Mammary epithelial cell (primary cell): ENCODE measurements at regions not wholly inside any gene's neighbourhood (a gene's known extent, or its start where the extent isn't known, plus 50 kb on each side); places are given as distances from the start of the nearest gene placed in this dataset.

Source experiments
- CTCF ChIP-seq, 2 donors: IDR thresholded peaks in 1 of 2; conservative IDR thresholded peaks in 1 of 2; 2 replicates each; pipeline ENCODE4 v1.5.1; 2011 to 2012; ENCODE audit warnings: inconsistent platforms in 2 of 2, low read length in 2 of 2, mild to moderate bottlenecking in 2 of 2, control low read depth in 1 of 2, low read depth in 1 of 2; ENCODE audit not compliant: insufficient read depth in 1 of 2; ENCODE audit errors: extremely low read depth in 1 of 2
- EZH2 ChIP-seq: IDR thresholded peaks from 2 replicates; pipeline ENCODE4 v1.6.1; 2012; ENCODE audit warnings: low read length, inconsistent platforms, borderline replicate concordance

- TF ChIP-seq CTCF (conservative IDR thresholded peaks at IDR 0.05 in 1 of 2, IDR thresholded peaks at IDR 0.05 in 1 of 2; ENCODE audit: extremely low read depth in 1 of 2, insufficient read depth in 1 of 2, low read depth in 1 of 2, low read length in 2 of 2) (no peak), EZH2 (no peak)
Observed at GRCh38 chr22:26914519-26915185, 257.3 kb downstream of the MIAT start.
